ENCODE measurements at regions not wholly inside any gene's neighbourhood (a gene's known extent, or its start where the extent isn't known, plus 50 kb on each side); places are given as distances from the start of the nearest gene placed in this dataset.

DNA sequence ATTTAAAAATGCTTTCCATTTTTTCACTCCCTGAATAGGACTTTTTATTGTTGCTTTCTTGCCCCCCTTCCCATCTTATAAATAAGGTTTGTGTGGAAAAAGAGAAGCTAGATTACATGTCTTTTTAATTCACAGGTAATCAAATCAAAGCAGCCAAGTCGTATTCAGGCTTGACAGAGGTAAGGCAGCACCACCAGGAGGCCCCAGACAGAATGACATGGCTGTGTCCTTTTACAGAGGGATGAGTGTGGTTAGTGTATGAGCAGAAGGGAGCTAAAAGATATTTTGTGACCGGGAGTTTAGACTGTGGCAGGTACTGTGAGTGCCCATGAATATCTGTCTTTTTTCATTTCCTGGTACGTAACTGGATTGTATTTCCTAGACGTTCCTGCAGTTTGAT is 596.1 kb downstream of the ETNK1 start:
- TF ChIP-seq, protein P1, sequence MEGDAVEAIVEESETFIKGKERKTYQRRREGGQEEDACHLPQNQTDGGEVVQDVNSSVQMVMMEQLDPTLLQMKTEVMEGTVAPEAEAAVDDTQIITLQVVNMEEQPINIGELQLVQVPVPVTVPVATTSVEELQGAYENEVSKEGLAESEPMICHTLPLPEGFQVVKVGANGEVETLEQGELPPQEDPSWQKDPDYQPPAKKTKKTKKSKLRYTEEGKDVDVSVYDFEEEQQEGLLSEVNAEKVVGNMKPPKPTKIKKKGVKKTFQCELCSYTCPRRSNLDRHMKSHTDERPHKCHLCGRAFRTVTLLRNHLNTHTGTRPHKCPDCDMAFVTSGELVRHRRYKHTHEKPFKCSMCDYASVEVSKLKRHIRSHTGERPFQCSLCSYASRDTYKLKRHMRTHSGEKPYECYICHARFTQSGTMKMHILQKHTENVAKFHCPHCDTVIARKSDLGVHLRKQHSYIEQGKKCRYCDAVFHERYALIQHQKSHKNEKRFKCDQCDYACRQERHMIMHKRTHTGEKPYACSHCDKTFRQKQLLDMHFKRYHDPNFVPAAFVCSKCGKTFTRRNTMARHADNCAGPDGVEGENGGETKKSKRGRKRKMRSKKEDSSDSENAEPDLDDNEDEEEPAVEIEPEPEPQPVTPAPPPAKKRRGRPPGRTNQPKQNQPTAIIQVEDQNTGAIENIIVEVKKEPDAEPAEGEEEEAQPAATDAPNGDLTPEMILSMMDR (IDR thresholded peaks at IDR 0.05 in 8 of 11, conservative IDR thresholded peaks at IDR 0.05 in 3 of 11): no peak
- TF ChIP-seq POLR2AphosphoS5 (IDR thresholded peaks at IDR 0.05) (no peak), POLR2A (IDR thresholded peaks at IDR 0.05) (no peak)
- no peak overlapping the region for H3K27ac ChIP-seq
- no peaks in the 10 kb centered on the region for H3K36me3 ChIP-seq
- intact Hi-C loops (cut with DNase I; ENCODE audit: low total_unique reads): no loop called here
- H3K4me1 ChIP-seq: no peaks in the 10 kb centered on the region
- H3K9me3 ChIP-seq: peaks cover 0 to 12% (median 4%) of the 10 kb centered on the region in 8 donors
- no peak overlapping the region for H3K4me3 ChIP-seq
- WGBS, 5 donors: 73 to 85% (median 81%) methylated on average over 4 of the region's 4 CpGs
- H3K27me3 ChIP-seq (replicated peaks in 1 of 7): peaks cover 0 to 5% (median 0%) of the 10 kb centered on the region in 7 donors
- DNase-seq: no peak

DNA sequence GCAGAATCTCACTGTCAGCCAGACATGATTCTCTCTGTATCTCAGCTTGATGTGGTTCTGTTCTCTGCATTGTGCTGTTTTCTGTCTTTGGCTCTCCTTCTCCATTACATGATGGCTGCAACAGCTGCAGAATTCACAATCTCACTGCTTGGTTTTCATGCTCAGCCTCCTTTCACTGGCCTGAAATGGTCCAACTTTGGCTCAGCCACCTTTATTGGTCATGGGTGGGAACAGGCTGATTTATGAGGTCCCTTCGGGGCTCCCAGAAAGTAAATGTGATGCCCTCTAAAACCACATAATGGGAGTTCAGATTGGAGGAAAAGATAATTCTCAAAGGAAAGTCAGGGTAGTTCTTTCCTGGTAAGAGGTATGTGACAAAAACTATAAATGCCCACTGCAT is 597.0 kb downstream of the ETNK1 start:
- 14 to 30% (median 24%) methylated on average over 1 of the region's 1 CpG for WGBS, 5 donors
- TF ChIP-seq POLR2A (IDR thresholded peaks at IDR 0.05) (no peak), POLR2AphosphoS5 (IDR thresholded peaks at IDR 0.05) (no peak)
- TF ChIP-seq, protein P1 (IDR thresholded peaks at IDR 0.05 in 8 of 11, conservative IDR thresholded peaks at IDR 0.05 in 3 of 11): no peak

GRCh38 chr12:23222801-23223200 is 597.8 kb downstream of the ETNK1 start:
- H3K4me1 ChIP-seq: no peaks in the 10 kb centered on the region
- H3K4me3 ChIP-seq: no peak overlapping the region
- TF ChIP-seq POLR2A (IDR thresholded peaks at IDR 0.05) (no peak), POLR2AphosphoS5 (IDR thresholded peaks at IDR 0.05) (no peak)
- TF ChIP-seq, protein P1 (IDR thresholded peaks at IDR 0.05 in 8 of 11, conservative IDR thresholded peaks at IDR 0.05 in 3 of 11): no peak
- H3K36me3 ChIP-seq: no peaks in the 10 kb centered on the region
- no peak for DNase-seq
- H3K27me3 ChIP-seq (replicated peaks in 1 of 7): peaks cover 0 to 3% (median 0%) of the 10 kb centered on the region in 7 donors
- intact Hi-C loops (cut with DNase I; ENCODE audit: low total_unique reads): no loop called here
- H3K9me3 ChIP-seq: no peaks in the 10 kb centered on the region
- no peak overlapping the region for H3K27ac ChIP-seq
- WGBS, 5 donors: 79 to 89% (median 82%) methylated on average over 3 of the region's 3 CpGs

More for the DNA sequence above, 597.0 kb downstream of the ETNK1 start:
- Histone ChIP-seq H3K27ac (no peak overlapping the region), H3K4me1 (no peaks in the 10 kb centered on the region), H3K4me3 (no peak overlapping the region), H3K27me3 (replicated peaks in 1 of 7) (peaks cover 0 to 3% (median 0%) of the 10 kb centered on the region in 7 donors), H3K36me3 (no peaks in the 10 kb centered on the region), H3K9me3 (peaks cover 0 to 3% (median 0%) of the 10 kb centered on the region in 8 donors)
- no peak for DNase-seq
- intact Hi-C loops (cut with DNase I; ENCODE audit: low total_unique reads): no loop called here

DNA sequence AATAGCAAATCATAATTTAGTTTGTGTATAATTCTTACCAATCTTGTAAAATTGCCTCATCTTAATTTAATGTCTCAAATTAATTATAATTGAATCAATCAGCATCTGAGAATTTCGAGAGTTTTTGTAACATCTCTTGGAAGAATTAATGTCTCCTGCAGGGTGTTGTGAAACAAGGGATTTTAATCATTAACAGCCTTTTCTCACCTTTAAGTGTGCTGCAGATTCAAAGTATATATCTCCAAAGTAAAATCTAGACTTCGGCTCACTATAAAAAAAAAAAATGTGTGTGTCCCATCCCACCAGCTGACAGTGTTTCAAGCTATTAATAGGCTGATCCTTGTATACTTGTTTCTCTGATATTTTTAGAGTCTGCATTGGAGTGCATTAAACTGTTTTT is 603.1 kb downstream of the ETNK1 start:
- Histone ChIP-seq H3K4me3 (no peak overlapping the region), H3K27ac (no peak overlapping the region), H3K4me1 (no peaks in the 10 kb centered on the region), H3K9me3 (no peaks in the 10 kb centered on the region), H3K36me3 (no peaks in the 10 kb centered on the region), H3K27me3 (replicated peaks in 1 of 7) (peaks cover 0 to under 1% (median 0%) of the 10 kb centered on the region in 7 donors)
- intact Hi-C loops (cut with DNase I; ENCODE audit: low total_unique reads): no loop called here
- TF ChIP-seq POLR2A (IDR thresholded peaks at IDR 0.05): no peak
- no peak for TF ChIP-seq POLR2AphosphoS5 (IDR thresholded peaks at IDR 0.05)
- TF ChIP-seq, protein P1 (IDR thresholded peaks at IDR 0.05 in 8 of 11, conservative IDR thresholded peaks at IDR 0.05 in 3 of 11): no peak
- WGBS, 5 donors: 66 to 90% (median 75%) methylated on average over 2 of the region's 2 CpGs
- no peak for DNase-seq

Measured in spleen (tissue), 11 donors.